IPS-20b (cell line): ENCODE measurements at regions not wholly inside any gene's neighbourhood (a gene's known extent, or its start where the extent isn't known, plus 50 kb on each side); places are given as distances from the start of the nearest gene placed in this dataset.

Experiments used
- H3K27ac ChIP-seq: one replicate; pipeline ENCODE4 v1.5.1; 2013; ENCODE audit warnings: low read length
- H3K27me3 ChIP-seq: 2 replicates; pipeline ENCODE4 v1.6.1; 2013; ENCODE audit warnings: mild to moderate bottlenecking, low read length, inconsistent platforms; ENCODE audit not compliant: insufficient read depth
- H3K36me3 ChIP-seq: 2 replicates; pipeline ENCODE4 v1.6.1; 2013; ENCODE audit warnings: low read depth, mild to moderate bottlenecking, inconsistent platforms, low read length, moderate library complexity; ENCODE audit not compliant: insufficient read depth
- H3K4me1 ChIP-seq: 2 replicates; pipeline ENCODE4 v1.6.1; 2013; ENCODE audit warnings: mild to moderate bottlenecking, control low read depth, inconsistent platforms, low read length, moderate library complexity; ENCODE audit not compliant: insufficient read depth
- H3K4me3 ChIP-seq: 2 replicates; pipeline ENCODE4 v1.5.1; 2013; ENCODE audit warnings: mild to moderate bottlenecking, low read length, inconsistent platforms
- H3K9ac ChIP-seq: 2 replicates; pipeline ENCODE4 v1.6.1; 2013; ENCODE audit warnings: low read depth, mild to moderate bottlenecking, inconsistent platforms, low read length, moderate library complexity
- H3K9me3 ChIP-seq: 2 replicates; pipeline ENCODE4 v1.6.1; 2013; ENCODE audit warnings: mild to moderate bottlenecking, low read depth, low read length, inconsistent platforms; ENCODE audit not compliant: insufficient read depth

DNA sequence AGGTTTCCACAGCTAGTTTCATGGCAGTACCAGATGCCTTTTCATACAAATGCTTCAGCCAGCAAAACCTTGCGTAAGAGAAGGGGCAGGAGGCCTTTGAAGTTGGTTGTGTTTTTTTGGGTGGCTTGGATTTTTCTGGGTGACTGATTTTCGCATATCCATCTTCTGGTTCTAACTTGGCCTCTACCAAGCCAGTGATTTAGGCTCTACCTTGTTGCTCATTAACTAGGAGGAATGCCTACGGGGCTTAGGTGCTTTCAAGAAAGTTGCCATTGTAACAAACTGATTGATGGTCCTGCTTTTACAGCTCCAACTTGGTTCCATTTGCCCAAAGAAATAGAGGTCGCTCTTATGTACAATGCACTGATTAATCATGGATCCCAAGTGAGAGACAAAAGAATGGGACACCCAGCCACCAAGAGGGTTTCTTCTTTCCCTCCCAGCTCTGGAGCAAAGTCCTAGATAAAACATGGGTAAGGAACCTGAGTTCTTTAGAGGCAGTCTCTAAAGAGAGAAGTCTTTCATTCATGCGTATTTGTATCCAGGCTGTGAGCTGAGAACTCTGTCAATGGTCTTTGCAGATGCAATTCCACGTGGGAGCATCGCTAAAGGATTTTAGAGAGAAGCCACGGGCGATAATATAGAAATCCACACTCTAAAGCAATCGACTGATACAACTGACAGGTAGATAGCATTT lies 92.1 kb upstream of the FGFR2 start:
- Histone ChIP-seq H3K4me3 (no peak overlapping the region), H3K4me1 (no peaks in the 10 kb centered on the region; the same call in 1 of the 2 replicates), H3K27ac (no peak overlapping the region), H3K36me3 (no peaks in the 10 kb centered on the region), H3K9ac (no peak overlapping the region), H3K9me3 (no peaks in the 10 kb centered on the region), H3K27me3 (no peaks in the 10 kb centered on the region)

DNA sequence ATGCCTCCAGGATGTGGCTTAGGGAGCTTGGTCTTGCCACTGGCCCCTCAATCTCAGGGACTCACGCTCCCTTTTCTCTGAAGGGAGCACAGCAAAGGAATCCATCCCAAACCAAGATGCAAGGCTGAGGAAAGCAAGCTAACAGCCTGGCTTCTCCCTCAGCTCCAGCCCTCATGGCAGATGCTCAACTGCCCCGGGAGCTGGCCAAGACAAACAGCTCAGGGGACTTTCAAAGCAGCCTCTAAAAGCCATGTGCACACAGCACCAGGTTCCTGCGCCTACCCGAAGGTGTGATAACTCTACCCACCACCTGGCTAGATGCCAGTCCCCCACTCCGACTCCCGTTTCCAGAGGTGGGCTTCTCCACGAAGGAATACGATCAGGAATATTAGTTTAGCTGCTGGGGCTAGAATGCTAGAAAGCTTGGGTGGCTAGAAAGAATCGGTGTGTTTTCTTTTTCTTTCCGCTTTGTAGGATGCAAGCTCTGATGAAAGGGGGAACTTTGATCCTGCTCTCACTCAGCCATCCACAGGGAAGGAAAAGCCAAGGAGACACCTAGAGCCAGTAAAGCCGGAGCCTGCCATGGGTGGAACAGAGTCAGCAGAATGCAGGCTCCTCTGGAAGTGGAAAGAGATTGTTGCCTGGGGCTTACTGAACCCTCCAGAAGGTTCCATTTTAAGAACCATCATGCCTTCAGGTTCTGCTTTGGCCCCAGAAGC lies 89.0 kb upstream of the FGFR2 start:
- no peaks in the 10 kb centered on the region for H3K9me3 ChIP-seq
- H3K27me3 ChIP-seq: no peaks in the 10 kb centered on the region
- no peak overlapping the region for H3K4me3 ChIP-seq
- H3K36me3 ChIP-seq: no peaks in the 10 kb centered on the region
- no peak overlapping the region for H3K9ac ChIP-seq
- H3K4me1 ChIP-seq: no peaks in the 10 kb centered on the region; the same call in 1 of the 2 replicates
- no peak overlapping the region for H3K27ac ChIP-seq

DNA sequence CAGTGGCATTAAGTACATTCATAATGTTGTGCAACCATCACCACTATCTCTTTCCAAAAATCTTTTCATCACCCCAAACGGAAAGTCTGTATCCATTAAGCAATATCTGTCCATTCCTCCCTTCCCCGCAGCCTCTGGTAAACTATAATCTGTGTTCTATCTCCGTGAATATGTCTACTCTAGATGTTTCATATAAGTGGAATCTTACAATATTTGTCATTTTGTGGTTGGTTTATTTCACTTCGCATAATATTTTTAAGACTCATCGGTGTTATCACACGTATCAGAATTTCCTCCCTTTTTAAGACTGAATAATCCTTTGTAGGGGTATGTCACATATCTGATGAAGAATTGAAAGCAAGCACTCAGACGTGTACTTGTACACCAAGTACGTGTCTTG lies 86.0 kb upstream of the FGFR2 start:
- Histone ChIP-seq H3K9ac (no peak overlapping the region), H3K4me1 (peaks cover 3% of the 10 kb centered on the region; the same call in 1 of the 2 replicates), H3K27ac (no peak overlapping the region), H3K36me3 (no peaks in the 10 kb centered on the region), H3K4me3 (no peak overlapping the region), H3K27me3 (no peaks in the 10 kb centered on the region), H3K9me3 (no peaks in the 10 kb centered on the region)

DNA sequence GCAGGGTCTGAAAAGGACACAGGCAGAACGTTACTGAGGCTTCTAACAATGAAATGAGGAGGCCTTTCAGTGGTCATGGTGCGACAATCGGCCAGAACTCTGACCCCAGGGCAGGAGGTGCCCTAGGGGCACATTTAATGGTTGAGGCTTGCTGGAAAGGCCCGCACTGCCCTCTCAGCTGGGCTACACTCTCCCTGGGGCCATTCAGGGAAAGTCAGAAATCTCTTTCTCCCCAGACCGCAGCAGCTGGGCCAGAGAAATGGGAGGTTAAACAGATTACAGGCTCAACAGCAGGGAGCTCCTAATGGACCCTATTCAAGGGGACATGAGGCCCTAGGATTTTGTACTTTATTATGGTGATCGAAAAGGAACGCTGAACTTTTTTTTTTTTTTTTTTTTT lies 85.6 kb upstream of the FGFR2 start:
- Histone ChIP-seq H3K36me3 (no peaks in the 10 kb centered on the region), H3K27ac (no peak overlapping the region), H3K9ac (no peak overlapping the region), H3K4me3 (no peak overlapping the region), H3K9me3 (peaks cover 2% of the 10 kb centered on the region), H3K27me3 (no peaks in the 10 kb centered on the region), H3K4me1 (peaks cover 3% of the 10 kb centered on the region; the same call in 1 of the 2 replicates)

DNA sequence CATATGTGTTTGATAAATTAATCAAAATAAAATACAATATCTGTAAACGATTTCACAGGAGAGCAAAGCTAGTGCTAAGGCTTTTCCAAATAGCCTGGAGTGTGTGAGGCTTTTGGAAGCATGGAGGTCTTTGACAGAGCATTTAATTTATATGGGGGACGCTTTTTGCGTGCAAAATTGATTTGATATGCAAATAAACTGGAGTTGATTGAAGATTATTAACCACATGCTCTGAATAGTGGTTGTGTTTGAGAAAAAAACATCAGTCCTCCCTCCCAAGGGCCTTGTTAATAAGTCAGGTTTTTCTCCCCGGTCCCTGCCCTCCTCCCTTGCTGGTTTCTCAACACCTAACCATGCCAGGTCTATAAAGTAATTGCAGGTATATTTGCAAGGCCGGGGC lies 85.1 kb upstream of the FGFR2 start:
- Histone ChIP-seq H3K9me3 (peaks cover 6% of the 10 kb centered on the region), H3K4me3 (no peak overlapping the region), H3K27ac (no peak overlapping the region), H3K27me3 (no peaks in the 10 kb centered on the region), H3K9ac (no peak overlapping the region), H3K36me3 (no peaks in the 10 kb centered on the region), H3K4me1 (peaks cover 3% of the 10 kb centered on the region; the same call in 1 of the 2 replicates)

DNA sequence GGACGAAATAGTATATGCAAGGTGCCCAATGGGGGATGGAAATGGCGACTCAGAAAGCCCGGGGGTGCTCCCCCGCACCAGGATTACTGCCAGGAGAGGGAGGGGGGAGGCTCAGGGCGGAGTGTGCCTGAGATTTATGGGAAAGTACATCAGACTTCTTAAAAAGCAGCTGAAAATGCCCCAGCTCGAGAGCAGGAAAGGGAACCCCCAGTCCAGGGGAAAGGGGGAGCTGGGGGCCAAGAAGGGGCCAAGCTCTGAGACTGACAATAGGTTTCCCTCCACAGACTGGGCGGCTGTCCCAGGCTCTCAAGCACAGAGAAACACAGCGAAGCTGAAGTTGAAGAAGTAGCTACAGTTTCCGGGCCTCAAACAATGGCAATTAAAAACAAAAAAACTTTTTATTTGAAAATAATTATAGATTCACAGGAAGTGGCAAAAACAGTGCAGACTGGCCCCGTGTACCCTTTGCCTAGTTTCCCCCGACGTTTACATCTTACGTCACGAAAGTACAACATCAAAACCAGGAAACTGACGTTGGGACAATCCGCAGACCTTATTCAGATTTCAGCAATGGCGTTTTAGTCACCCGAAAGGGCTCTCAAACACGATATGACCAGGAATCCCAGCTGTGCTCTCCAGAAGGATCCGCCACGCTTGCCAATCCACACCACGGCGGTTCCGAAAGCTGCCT lies 83.9 kb upstream of the FGFR2 start:
- no peak overlapping the region for H3K27ac ChIP-seq
- no peak overlapping the region for H3K4me3 ChIP-seq
- H3K9me3 ChIP-seq: peaks cover 12% of the 10 kb centered on the region
- no peaks in the 10 kb centered on the region for H3K36me3 ChIP-seq
- no peak overlapping the region for H3K9ac ChIP-seq
- H3K27me3 ChIP-seq: no peaks in the 10 kb centered on the region
- peaks cover 3% of the 10 kb centered on the region; the same call in 1 of the 2 replicates for H3K4me1 ChIP-seq

DNA sequence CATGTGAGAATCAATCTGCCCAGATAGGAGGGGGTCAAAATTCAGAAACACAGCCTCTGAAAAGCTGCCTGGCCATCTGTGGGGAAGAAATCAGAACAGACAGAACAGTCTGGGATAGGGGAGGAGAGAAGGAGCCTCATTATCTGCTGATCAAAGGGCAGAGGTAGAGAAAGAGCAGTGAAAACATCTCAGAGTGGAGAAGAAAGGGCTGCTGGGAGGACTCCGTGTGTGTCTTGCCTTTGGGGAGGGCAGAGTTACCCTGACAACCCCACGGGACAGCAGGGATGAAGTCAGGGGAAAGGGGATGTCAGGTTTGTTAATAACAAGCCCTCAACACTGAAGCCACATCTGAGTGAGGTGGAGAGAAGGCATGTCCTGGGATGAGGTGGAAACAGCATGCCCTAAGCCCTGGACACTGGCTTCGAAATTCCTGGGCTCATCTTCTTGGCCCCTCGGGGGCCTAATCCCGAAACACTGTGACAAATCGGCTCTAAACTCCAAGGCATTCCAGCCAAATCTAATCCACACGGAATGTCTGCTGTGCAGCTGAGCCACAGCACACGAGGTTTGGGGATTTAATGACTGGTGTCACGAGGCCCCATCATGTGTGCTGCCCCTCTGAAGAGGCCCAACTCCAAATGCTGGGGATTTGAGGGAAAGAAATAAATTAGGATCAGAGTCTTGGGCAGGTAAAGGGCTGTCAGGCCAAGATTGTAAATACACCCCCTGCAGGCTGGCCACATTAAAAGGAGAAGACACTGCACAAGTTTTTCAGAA lies 82.8 kb upstream of the FGFR2 start:
- Histone ChIP-seq H3K4me3 (no peak overlapping the region), H3K9me3 (peaks cover 12% of the 10 kb centered on the region), H3K27me3 (no peaks in the 10 kb centered on the region), H3K9ac (no peak overlapping the region), H3K27ac (no peak overlapping the region), H3K4me1 (peaks cover 3% of the 10 kb centered on the region; the same call in 1 of the 2 replicates), H3K36me3 (no peaks in the 10 kb centered on the region)

DNA sequence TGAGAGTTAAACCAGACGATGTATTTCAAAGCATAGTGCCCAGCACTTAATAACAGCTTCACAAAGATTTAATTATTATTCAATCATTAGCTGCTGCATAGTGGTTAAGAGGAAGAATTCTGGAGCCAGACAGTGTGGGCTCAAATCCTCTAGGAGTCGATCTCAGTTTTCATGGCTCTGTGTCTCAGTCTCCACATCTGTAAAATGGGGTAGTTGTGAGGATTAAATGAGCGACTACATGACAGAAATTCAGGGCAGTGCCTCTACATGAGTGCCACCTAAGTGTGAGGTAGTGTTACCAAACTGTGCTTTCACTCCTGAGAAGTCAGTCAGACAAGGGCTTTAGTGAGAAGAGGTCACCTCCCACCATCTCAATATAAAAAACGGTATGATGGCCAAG lies 81.7 kb upstream of the FGFR2 start:
- Histone ChIP-seq H3K4me3 (no peak overlapping the region), H3K27me3 (no peaks in the 10 kb centered on the region), H3K4me1 (peaks cover 3% of the 10 kb centered on the region; the same call in 1 of the 2 replicates), H3K9ac (no peak overlapping the region), H3K27ac (no peak overlapping the region), H3K36me3 (no peaks in the 10 kb centered on the region), H3K9me3 (peaks cover 12% of the 10 kb centered on the region)

DNA sequence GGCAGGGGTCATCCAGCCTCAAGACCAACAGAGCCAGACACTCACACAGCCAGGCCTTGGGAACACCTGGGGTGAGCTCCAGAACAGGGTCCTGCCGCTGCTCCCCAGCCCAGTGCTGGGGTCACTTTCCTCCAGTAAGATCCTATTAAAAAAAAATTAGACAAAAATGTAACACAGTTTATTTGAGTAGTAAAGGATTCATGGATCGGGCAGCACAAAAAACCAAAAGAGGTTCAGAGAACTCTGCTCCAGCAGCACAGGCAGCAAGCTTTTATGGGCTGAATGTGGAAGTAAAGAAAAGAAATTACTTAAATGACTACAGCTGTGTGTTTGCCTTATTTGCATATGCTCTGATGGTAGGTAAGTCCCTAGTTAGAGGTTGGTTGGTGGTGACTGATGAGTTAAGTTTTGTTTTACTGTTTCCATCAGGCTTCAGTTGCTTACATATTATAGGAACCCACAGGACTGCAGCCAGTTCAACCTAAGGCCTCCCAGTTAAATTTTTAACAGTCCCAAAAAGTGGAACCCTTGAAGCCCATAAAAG lies 80.5 kb upstream of the FGFR2 start:
- H3K27me3 ChIP-seq: no peaks in the 10 kb centered on the region
- H3K9ac ChIP-seq: no peak overlapping the region

DNA sequence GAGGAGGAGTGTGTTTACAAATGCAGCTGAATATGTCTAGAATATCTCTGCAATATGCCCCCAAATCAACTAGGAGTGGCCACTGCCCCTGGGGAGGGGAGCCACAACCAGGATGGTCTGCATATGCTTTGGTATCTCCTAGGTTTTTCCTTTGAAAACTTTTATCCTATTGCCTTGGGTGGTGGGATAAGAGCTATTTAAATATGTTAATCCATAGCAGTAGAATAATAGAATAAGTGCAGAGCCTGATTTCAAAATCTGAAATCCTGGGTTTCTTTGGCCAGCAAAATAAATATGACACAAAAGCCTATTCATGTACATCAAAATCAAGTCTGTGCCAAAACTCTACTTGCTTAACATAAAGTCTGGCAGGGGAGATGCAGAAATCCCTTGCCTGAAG lies 79.6 kb upstream of the FGFR2 start:
- Histone ChIP-seq H3K4me1 (peaks cover 3% of the 10 kb centered on the region; the same call in 1 of the 2 replicates), H3K27ac (no peak overlapping the region), H3K9me3 (peaks cover 12% of the 10 kb centered on the region), H3K9ac (no peak overlapping the region), H3K4me3 (no peak overlapping the region), H3K36me3 (no peaks in the 10 kb centered on the region), H3K27me3 (no peaks in the 10 kb centered on the region)

More for the DNA sequence above, 80.5 kb upstream of the FGFR2 start:
- peaks cover 3% of the 10 kb centered on the region; the same call in 1 of the 2 replicates for H3K4me1 ChIP-seq
- no peaks in the 10 kb centered on the region for H3K36me3 ChIP-seq
- H3K27ac ChIP-seq: no peak overlapping the region
- no peak overlapping the region for H3K4me3 ChIP-seq
- peaks cover 12% of the 10 kb centered on the region for H3K9me3 ChIP-seq

DNA sequence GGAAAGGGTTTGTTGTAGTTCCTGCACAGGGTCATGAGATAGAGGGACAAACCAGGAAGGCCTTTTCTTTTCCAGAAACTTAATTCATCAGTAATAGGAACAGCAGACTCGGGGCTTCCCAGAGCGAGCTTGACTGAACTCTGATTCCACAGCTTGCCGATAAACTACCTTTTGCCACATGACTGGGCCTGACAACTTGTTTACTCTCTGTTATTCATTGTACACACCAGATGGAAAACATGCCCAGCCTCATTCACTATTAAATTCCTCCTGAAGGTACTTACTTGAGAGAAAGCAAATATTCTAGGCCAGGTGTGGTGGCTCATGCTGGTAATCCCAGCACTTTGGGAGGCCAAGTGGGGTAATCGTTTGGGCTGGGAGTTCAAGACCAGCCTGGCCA lies 77.1 kb upstream of the FGFR2 start:
- Histone ChIP-seq H3K36me3 (no peaks in the 10 kb centered on the region), H3K9me3 (peaks cover 12% of the 10 kb centered on the region), H3K4me3 (no peak overlapping the region), H3K9ac (no peak overlapping the region), H3K27me3 (no peaks in the 10 kb centered on the region), H3K27ac (no peak overlapping the region), H3K4me1 (no peaks in the 10 kb centered on the region)
